ENCODE measurements at regions not wholly inside any gene's neighbourhood (a gene's known extent, or its start where the extent isn't known, plus 50 kb on each side); places are given as distances from the start of the nearest gene placed in this dataset.

- no peak overlapping the region for H3K9ac ChIP-seq
Observed at GRCh38 chr2:223214394-223215253, 162.6 kb downstream of the KCNE4 start.

GRCh38 chr2:223215254-223215516, 163.2 kb downstream of the KCNE4 start:
- Histone ChIP-seq H4K20me1 (ENCODE audit: insufficient read depth) (no peaks in the 10 kb centered on the region), H3K4me3 (ENCODE audit: low read depth in 2 of 2, low read length in 1 of 2) (no peak overlapping the region), H3K9me3 (peaks cover 16% of the 10 kb centered on the region), H3F3A (replicated peaks; ENCODE audit: insufficient read depth) (no peaks in the 10 kb centered on the region), H3K79me2 (ENCODE audit: insufficient read depth) (no peaks in the 10 kb centered on the region), H3K9ac (no peak overlapping the region), H3K27ac (ENCODE audit: low read depth in 2 of 2, low read length in 1 of 2) (peak overlapping the region; percentile 44 to 56; a peak in 3 of 4 replicates), H3K4me1 (ENCODE audit: control insufficient read depth in 1 of 2, insufficient read depth in 2 of 2, low read depth in 1 of 2, low read length in 1 of 2) (peaks cover 0 to 8% of the 10 kb centered on the region in 2 experiments; a peak in 1 of 4 replicates), H3K36me3 (replicated peaks in 1 of 2; ENCODE audit: control insufficient read depth in 1 of 2, insufficient read depth in 2 of 2, low read length in 1 of 2) (no peaks in the 10 kb centered on the region), H3K27me3 (ENCODE audit: insufficient read depth) (no peaks in the 10 kb centered on the region), H3K9me2 (no peaks in the 10 kb centered on the region), H2AFZ (ENCODE audit: low read depth) (no peak overlapping the region), H3K4me2 (no peak overlapping the region)
- TF ChIP-seq EZH2phosphoT487 (IDR thresholded peaks at IDR 0.05; ENCODE audit: borderline replicate concordance, low read depth) (no peak), USF2 (IDR thresholded peaks at IDR 0.05; ENCODE audit: borderline replicate concordance, low read depth, low read length) (no peak), SIN3A (IDR thresholded peaks at IDR 0.05; ENCODE audit: borderline replicate concordance, low read depth, low read length) (no peak), IRF3 (IDR thresholded peaks at IDR 0.05; ENCODE audit: low read depth, low read length) (no peak), POLR2AphosphoS5 (IDR thresholded peaks at IDR 0.05; ENCODE audit: low read depth, low read length) (no peak), REST (IDR thresholded peaks at IDR 0.05; ENCODE audit: low read depth, low read length) (no peak), MEF2A (IDR thresholded peaks at IDR 0.05; ENCODE audit: borderline replicate concordance, low read depth) (no peak), GATA2 (CRISPR knock-in tag; IDR thresholded peaks at IDR 0.05) (no peak), TEAD4 (IDR thresholded peaks at IDR 0.05; ENCODE audit: borderline replicate concordance, insufficient read depth) (no peak), JUND (IDR thresholded peaks at IDR 0.05) (no peak), ELF1 (IDR thresholded peaks at IDR 0.05) (no peak), ZBTB33 (IDR thresholded peaks at IDR 0.05; ENCODE audit: borderline replicate concordance, low read depth) (no peak), MXI1 (IDR thresholded peaks at IDR 0.05; ENCODE audit: low read depth, low read length) (no peak)
- POLR2A ChIA-PET, result no interaction called here
- CTCF ChIA-PET, result no interaction called here
- WGBS (ENCODE audit: low lambda C conversion rate), result 67% methylated on average over 2 of the region's 2 CpGs
- no peak for DNase-seq

More at GRCh38 chr2:223214394-223215253, 162.6 kb downstream of the KCNE4 start:
- TF ChIP-seq NFIC (IDR thresholded peaks at IDR 0.05; ENCODE audit: borderline replicate concordance) (no peak), GABPA (IDR thresholded peaks at IDR 0.05; ENCODE audit: low read depth) (no peak), TCF12 (IDR thresholded peaks at IDR 0.05) (peak; percentile 19; the same call in 1 of the 2 replicates), EP300 (IDR thresholded peaks at IDR 0.05; ENCODE audit: borderline replicate concordance in 1 of 2, low read depth in 1 of 2, low read length in 1 of 2) (0 out of 4 replicates have a peak, but pooled peaks of 1 of the 2 experiments have one; percentile 14), SIN3A (IDR thresholded peaks at IDR 0.05; ENCODE audit: borderline replicate concordance, low read depth, low read length) (no peak), CHD2 (IDR thresholded peaks at IDR 0.05; ENCODE audit: low read length, partially characterized antibody) (no peak)
- POLR2A ChIA-PET, result no interaction called here
- H3K4me1 ChIP-seq (ENCODE audit: control insufficient read depth in 1 of 2, insufficient read depth in 2 of 2, low read depth in 1 of 2, low read length in 1 of 2), result peaks cover 0 to 8% of the 10 kb centered on the region in 2 experiments; a peak in 1 of 4 replicates
- no peaks in the 10 kb centered on the region for H3K79me2 ChIP-seq (ENCODE audit: insufficient read depth)
- no peaks in the 10 kb centered on the region for H3K9me2 ChIP-seq
- H3K27ac ChIP-seq (ENCODE audit: low read depth in 2 of 2, low read length in 1 of 2), result peak overlapping the region; percentile 44 to 56; a peak in 3 of 4 replicates
- H3F3A ChIP-seq (replicated peaks; ENCODE audit: insufficient read depth), result no peaks in the 10 kb centered on the region
- H3K36me3 ChIP-seq (replicated peaks in 1 of 2; ENCODE audit: control insufficient read depth in 1 of 2, insufficient read depth in 2 of 2, low read length in 1 of 2), result no peaks in the 10 kb centered on the region
- no peaks in the 10 kb centered on the region for H4K20me1 ChIP-seq (ENCODE audit: insufficient read depth)
- no peak for DNase-seq
- no peak overlapping the region for H3K4me3 ChIP-seq (ENCODE audit: low read depth in 2 of 2, low read length in 1 of 2)
- no peaks in the 10 kb centered on the region for H3K27me3 ChIP-seq (ENCODE audit: insufficient read depth)
- H3K9me3 ChIP-seq, result peaks cover 22% of the 10 kb centered on the region
- no peak overlapping the region for H3K4me2 ChIP-seq
- CTCF ChIA-PET, result interaction anchor here (1.2 to 1.3 kb wide), 2 partner anchors 29 to 583 kb away, joined by 3 read pairs; no protein-coding TSS in a partner anchor
- WGBS (ENCODE audit: low lambda C conversion rate), result 65% methylated on average over 5 of the region's 5 CpGs
- H2AFZ ChIP-seq (ENCODE audit: low read depth), result no peak overlapping the region

Data from SK-N-SH (cell line).